DMS 273 (cell line): ENCODE measurements at regions not wholly inside any gene's neighbourhood (a gene's known extent, or its start where the extent isn't known, plus 50 kb on each side); places are given as distances from the start of the nearest gene placed in this dataset.

Source experiments
- DNase-seq: peaks from one replicate; lab custom pipeline; 2025; ENCODE audit not compliant: unreplicated experiment; lab: John Stamatoyannopoulos, UW

DNA sequence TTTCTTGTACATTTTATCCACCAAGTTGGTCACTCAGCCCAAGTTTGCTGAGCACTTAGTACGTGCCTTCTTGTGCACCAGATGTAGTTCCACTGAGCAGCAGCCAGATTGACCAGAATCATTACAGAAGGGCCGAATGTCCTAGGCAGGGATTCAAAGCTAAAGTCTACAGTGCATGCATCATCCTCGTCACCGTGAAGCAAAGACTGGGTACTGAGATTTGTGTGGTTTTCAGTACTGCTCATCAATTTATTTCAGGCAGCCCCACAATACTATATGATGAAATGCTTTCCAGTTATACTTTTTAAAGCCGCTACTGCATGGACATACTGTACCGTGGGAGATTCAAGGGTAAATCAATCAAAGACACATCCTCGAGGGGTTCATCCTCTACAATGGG, 227.0 kb downstream of the ARRDC4 start:
- DNase-seq = no peak

- no peak for DNase-seq
These were observed 230.4 kb downstream of the ARRDC4 start for GRCh38 chr15:98190914-98191313.

- DNase-seq = no peak
These were observed 235.3 kb downstream of the ARRDC4 start for GRCh38 chr15:98195796-98196195.

DNA sequence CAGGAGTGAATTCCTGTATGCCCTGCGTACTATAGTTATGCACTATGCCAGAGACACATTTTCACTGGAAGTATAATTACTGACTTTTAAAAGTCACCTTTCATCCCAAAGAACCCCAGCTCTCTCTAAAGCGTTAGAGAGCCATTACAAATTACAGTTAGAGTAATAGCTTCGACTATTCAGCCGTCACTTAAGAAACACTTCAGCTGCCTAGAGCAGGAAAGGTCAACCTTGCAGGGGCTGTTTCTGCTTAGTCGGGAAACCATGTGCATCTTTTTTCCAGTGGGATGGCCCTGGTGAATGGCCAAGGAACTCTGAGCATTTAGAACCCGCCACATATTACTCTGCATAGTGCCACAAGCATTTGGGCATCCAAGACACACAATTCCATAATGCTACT, 235.9 kb downstream of the ARRDC4 start:
- DNase-seq = no peak

DNA sequence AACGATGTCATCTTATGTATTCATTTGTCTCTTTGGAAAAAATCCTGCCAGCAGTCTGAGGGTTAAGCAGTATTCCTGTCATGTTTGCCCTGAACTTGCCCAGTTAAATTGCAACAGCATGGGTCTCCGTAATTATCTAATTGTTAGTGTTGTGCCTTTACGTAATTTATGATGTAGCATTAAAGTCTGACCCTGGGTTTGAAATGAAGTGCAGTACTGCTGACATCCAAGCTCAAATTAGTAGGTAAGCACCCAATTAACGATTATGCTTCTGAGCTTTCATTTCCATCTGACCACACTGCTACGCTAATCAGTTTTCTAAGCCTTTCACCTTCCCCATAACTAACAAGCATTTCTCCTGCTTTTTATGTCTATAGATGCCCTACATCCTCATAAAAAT, 241.8 kb downstream of the ARRDC4 start:
- DNase-seq = no peak

DNA sequence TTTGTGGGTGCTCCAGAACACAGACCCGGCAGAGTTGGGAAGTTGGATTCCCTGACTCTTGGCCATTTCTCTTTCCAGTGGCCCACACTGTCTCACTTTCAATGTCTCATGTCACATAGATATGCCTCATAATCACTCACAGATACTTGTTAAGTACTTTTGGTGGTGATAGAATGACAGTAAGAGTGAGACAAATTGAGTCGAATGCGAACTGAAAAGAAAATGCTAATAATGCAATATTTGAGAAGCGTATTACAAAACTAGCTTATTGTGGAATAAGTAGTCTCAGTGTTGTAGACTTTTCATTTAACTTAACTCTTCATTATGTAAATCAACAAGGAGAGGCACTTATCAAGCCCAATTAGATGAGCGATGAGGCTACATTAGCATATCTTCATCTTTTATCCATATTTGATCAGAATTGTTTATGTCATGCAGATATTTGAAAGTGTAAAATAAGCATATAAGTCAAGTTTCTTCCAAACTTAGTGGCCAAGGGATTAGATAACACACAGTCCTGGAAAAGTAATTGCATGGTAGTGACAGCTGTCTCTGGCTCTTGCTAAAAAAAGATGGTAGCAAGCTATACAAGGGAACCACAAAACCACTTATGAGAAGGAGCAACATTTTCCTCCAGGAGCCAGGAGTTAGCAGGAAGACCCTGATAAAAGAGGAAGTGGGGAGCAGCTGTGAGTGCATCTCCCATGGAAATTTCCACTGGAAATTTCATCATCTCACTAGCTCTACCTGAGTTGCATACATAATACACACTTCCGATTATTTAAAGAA, 243.6 kb downstream of the ARRDC4 start:
- no peak for DNase-seq

GRCh38 chr15:98207928-98208327, 247.4 kb downstream of the ARRDC4 start:
- DNase-seq = no peak

- no peak for DNase-seq
These were observed 253.0 kb downstream of the ARRDC4 start for GRCh38 chr15:98213346-98213979.

- no peak for DNase-seq
These were observed 255.7 kb downstream of the ARRDC4 start for GRCh38 chr15:98216166-98216565.

DNA sequence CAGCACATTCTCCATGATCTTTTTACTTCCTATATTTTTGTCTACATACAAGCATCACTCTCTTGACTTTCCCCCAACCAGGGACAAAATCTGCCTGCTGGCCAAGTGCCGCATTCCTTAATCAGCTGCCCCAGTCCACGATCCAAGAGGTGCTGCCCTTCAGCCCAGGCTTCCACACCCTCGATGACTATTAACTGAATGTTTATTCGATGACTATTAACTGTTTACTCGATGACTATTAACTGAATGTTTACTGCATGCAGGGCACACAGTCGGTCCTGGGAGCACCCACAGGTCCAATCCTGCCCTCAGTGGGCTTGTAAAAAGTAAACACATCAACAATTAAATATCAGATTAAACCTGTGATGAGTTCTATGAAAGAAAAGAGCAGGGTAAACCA, 256.9 kb downstream of the ARRDC4 start:
- no peak for DNase-seq

DNA sequence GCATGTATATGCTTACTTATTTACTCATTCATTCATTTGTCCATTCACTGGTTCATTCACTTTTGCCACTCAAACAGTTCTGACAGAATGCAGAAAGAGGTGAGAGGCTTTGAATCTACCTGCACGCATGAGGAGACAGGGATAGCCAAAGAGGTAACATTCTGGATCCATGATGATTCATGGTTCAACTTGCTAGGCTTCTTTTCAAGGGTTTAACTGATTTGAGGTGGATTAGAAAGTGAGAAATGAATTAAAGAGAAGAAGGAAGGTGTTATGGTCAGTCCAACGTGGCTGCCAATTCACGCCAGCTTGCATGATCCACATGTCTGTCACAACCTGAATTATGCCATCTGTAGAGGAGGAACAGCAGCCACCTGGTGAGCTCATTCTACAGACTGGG, 260.6 kb downstream of the ARRDC4 start:
- no peak for DNase-seq

GRCh38 chr15:98221577-98221976, 261.1 kb downstream of the ARRDC4 start:
- DNase-seq = no peak

- DNase-seq = no peak
These were observed 265.6 kb downstream of the ARRDC4 start for GRCh38 chr15:98226149-98226548.

DNA sequence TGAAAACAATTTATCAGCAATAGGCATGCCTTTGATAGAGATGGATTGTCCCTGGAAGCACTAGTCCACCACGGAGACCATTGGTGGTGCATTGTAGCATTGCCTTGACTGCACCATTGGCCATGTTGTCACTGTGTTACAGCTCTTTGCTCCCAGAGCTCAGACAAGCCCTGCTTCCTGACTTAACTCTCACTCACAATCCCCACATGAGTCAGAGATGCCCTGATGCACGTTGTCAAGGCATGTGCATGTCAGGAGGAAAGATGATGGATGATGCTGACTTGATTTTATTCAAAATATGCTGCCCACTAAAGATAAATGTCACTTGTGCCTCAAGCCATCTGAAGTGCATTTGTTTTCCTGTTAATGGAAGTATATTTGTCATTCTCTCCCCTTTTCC, 266.1 kb downstream of the ARRDC4 start:
- DNase-seq = no peak

DNA sequence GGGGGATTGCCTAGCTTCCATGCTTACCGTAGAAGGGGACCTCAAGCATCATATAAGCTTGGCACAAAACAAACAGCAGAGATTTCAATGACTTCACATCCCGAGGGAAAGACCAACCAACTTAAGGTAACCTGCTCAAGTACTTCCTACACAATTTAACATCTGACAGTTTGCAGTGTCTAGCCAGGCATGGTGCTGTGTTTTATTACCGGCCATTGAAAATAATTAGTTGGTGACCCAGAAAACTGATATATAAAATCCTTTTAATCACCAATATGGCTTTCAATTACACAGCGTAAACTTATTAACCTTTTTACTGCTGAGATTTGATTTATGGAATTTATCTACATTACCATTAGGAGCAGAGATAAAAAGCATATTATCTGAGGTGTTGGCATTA, 268.3 kb downstream of the ARRDC4 start:
- DNase-seq = no peak

- no peak for DNase-seq
These were observed 270.5 kb downstream of the ARRDC4 start for GRCh38 chr15:98230975-98231374.

DNA sequence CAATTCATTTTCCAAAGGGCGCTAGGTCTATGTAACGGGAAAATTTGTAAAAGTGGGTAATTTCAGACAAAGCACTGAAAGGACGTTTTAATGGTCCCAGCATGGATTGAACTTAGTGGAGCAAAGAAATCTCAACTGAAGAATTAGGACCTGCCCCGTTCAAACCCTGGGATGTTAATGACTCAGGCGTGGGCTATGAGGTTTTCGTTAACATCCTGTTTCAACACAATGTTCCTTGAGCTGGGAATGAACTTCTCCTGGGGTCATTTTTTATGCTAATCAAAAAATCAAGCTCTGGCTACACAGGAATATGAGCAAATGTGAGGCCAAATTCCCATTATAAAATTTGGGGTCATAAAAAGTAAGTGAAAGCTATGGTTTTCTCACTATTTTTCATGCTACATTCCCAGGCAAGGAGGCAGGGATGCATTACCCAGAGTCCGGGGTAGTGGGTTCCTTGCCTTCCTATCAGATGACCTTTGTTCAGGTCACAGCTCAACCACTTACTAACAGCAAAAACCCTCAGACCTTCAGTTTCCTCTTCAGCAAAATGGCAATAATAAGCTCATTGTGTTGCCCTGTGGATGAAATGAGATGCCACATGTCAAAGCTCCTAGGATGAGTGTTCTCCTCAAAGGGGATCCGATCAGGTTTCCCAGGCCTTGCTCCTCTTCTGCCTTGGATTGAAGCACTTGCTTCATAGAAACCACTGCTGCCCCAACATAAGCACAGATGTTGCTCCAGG, 271.4 kb downstream of the ARRDC4 start:
- DNase-seq = no peak

- peak; percentile 7 for DNase-seq
These were observed 272.3 kb downstream of the ARRDC4 start for GRCh38 chr15:98232761-98233160.

- DNase-seq = no peak
These were observed 273.4 kb downstream of the ARRDC4 start for GRCh38 chr15:98233873-98234272.

- no peak for DNase-seq
These were observed 279.8 kb downstream of the ARRDC4 start for GRCh38 chr15:98240303-98240702.

DNA sequence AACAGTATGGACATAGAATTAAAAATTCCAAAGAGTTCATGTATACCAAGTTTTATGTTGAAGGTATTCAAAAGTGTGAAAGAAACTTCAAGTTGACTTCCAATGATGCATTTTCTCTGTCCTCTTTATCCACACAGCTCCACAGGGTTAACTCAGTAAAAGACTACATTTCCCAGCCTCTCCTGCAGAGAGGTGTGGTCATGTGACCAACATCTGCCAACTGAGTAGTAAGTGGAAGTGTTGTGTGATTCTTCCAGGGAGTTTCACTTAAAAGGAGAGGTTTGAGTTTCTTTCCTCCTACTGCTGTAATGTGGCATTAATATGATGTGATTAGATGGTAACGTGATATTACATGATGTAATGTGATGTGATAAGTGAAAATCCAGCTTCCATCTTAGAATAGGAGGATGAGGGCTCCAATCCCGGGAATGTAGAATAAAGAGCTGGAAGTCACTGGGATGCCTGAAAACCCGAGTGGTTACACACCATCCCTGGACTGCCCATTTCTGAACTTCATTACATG, 280.6 kb downstream of the ARRDC4 start:
- DNase-seq = no peak

GRCh38 chr15:98257290-98257689, 296.8 kb downstream of the ARRDC4 start:
- DNase-seq = no peak
